Upper lobe of right lung (tissue), 1 donor: ENCODE measurements at regions not wholly inside any gene's neighbourhood (a gene's known extent, or its start where the extent isn't known, plus 50 kb on each side); places are given as distances from the start of the nearest gene placed in this dataset.

Source experiments
- ATAC-seq: fragments of 200-7000 bp; cut with Tn5 transposase; one replicate; pipeline ENCODE4 v1.9.1; 2020; ENCODE audit warnings: mild to moderate bottlenecking, moderate library complexity
- DNase-seq: peaks from one replicate; pipeline ENCODE4 v3.0.0-alpha.2; 2020
- H3K27ac ChIP-seq: fragments of 200-600 bp; one replicate; pipeline ENCODE4 v1.8.0; 2022
- H3K27me3 ChIP-seq: fragments of 200-600 bp; one replicate; pipeline ENCODE4 v1.8.0; 2022; ENCODE audit warnings: mild to moderate bottlenecking
- H3K36me3 ChIP-seq: fragments of 200-600 bp; one replicate; pipeline ENCODE4 v1.8.0; 2022
- H3K4me1 ChIP-seq: fragments of 200-600 bp; one replicate; pipeline ENCODE4 v1.8.0; 2022
- H3K4me3 ChIP-seq: fragments of 200-600 bp; one replicate; pipeline ENCODE4 v1.8.0; 2022; ENCODE audit warnings: mild to moderate bottlenecking
- H3K9me3 ChIP-seq: fragments of 200-600 bp; one replicate; pipeline ENCODE4 v1.8.0; 2022
- intact Hi-C: fragments of 100-400 bp; cut with DNase I; formaldehyde crosslinking; loops from one replicate; pipeline ENCODE4 v1.11.0; 2022
- TF ChIP-seq, protein P1 (sequence below): fragments of 200-600 bp; IDR thresholded peaks from one replicate; pipeline ENCODE4 v1.8.0; 2022; ENCODE audit warnings: antibody characterized with exemption
- donor health status: DM: no; HTN: yes; CAD: no; lungs with severe emphysema.

- no peak overlapping the region for H3K4me3 ChIP-seq
- DNase-seq, result no peak
- H3K4me1 ChIP-seq, result no peaks in the 10 kb centered on the region
- H3K9me3 ChIP-seq, result peaks cover 6% of the 10 kb centered on the region
- no peak for ATAC-seq
- TF ChIP-seq, protein P1, sequence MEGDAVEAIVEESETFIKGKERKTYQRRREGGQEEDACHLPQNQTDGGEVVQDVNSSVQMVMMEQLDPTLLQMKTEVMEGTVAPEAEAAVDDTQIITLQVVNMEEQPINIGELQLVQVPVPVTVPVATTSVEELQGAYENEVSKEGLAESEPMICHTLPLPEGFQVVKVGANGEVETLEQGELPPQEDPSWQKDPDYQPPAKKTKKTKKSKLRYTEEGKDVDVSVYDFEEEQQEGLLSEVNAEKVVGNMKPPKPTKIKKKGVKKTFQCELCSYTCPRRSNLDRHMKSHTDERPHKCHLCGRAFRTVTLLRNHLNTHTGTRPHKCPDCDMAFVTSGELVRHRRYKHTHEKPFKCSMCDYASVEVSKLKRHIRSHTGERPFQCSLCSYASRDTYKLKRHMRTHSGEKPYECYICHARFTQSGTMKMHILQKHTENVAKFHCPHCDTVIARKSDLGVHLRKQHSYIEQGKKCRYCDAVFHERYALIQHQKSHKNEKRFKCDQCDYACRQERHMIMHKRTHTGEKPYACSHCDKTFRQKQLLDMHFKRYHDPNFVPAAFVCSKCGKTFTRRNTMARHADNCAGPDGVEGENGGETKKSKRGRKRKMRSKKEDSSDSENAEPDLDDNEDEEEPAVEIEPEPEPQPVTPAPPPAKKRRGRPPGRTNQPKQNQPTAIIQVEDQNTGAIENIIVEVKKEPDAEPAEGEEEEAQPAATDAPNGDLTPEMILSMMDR, result no peak
- intact Hi-C loops, result no loop called here
- H3K36me3 ChIP-seq, result no peaks in the 10 kb centered on the region
- no peak overlapping the region for H3K27ac ChIP-seq
- no peaks in the 10 kb centered on the region for H3K27me3 ChIP-seq
Measured at GRCh38 chr3:192009903-192010302, 548.9 kb downstream of the PYDC2 start.

DNA sequence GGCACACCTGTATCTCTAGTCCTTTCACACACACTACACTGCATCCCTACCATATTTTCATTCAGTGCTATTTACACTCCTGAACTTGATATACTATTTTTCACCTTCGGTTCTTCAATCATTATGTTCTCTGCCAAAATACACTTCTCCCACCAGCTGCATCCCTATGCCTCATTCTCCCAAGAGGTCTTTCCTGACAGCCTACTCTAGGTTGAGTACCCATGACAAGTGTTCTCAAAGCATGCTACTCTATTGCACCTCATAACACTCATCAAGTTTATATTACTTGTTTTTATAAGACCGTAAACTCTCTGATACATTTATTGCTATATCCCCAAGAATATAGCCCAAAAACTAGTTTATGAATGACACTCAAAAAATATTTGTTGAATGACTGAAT lies 549.5 kb downstream of the PYDC2 start:
- Histone ChIP-seq H3K9me3 (peaks cover 6% of the 10 kb centered on the region), H3K4me3 (no peak overlapping the region), H3K4me1 (no peaks in the 10 kb centered on the region), H3K36me3 (no peaks in the 10 kb centered on the region), H3K27me3 (no peaks in the 10 kb centered on the region), H3K27ac (no peak overlapping the region)
- TF ChIP-seq, protein P1, result no peak
- DNase-seq (no peak), ATAC-seq (peak; percentile 77)
- intact Hi-C loops, result no loop called here

DNA sequence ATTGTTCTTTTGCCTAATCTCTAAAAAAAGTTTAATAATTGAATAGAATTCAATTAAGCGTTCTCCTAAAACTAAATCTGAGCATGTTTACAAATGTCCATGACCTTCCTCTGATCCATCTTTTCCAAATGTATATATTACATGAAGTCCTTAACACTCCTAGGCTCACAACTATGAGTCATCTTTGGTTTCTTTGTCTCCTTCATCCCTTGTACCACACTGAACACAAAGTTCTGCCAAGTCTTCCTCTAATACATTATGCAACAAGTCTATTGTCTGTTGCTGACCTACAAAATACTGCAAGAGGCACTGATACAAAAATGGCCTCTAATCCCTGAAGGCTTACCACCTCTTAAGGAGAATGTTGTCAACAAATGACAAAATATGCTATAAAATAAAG lies 550.2 kb downstream of the PYDC2 start:
- intact Hi-C loops, result no loop called here
- Histone ChIP-seq H3K36me3 (no peaks in the 10 kb centered on the region), H3K9me3 (peaks cover 6% of the 10 kb centered on the region), H3K4me1 (no peaks in the 10 kb centered on the region), H3K4me3 (no peak overlapping the region), H3K27ac (no peak overlapping the region), H3K27me3 (no peaks in the 10 kb centered on the region)
- DNase-seq, result no peak
- ATAC-seq, result no peak
- TF ChIP-seq, protein P1, result no peak

GRCh38 chr3:192013110-192013509 lies 552.1 kb downstream of the PYDC2 start:
- Histone ChIP-seq H3K27ac (no peak overlapping the region), H3K27me3 (no peaks in the 10 kb centered on the region), H3K4me1 (no peaks in the 10 kb centered on the region), H3K4me3 (no peak overlapping the region), H3K9me3 (peaks cover 6% of the 10 kb centered on the region), H3K36me3 (no peaks in the 10 kb centered on the region)
- DNase-seq (no peak), ATAC-seq (no peak)
- intact Hi-C loops, result no loop called here
- TF ChIP-seq, protein P1, result no peak

- Histone ChIP-seq H3K4me1 (no peaks in the 10 kb centered on the region), H3K9me3 (no peaks in the 10 kb centered on the region), H3K27ac (no peak overlapping the region), H3K4me3 (no peak overlapping the region), H3K36me3 (no peaks in the 10 kb centered on the region), H3K27me3 (no peaks in the 10 kb centered on the region)
- DNase-seq (no peak), ATAC-seq (no peak)
- TF ChIP-seq, protein P1, result no peak
- intact Hi-C loops, result no loop called here
Measured at GRCh38 chr3:192022412-192022811, 561.4 kb downstream of the PYDC2 start.

- Histone ChIP-seq H3K4me3 (no peak overlapping the region), H3K4me1 (no peaks in the 10 kb centered on the region), H3K27me3 (no peaks in the 10 kb centered on the region), H3K27ac (no peak overlapping the region), H3K36me3 (no peaks in the 10 kb centered on the region), H3K9me3 (no peaks in the 10 kb centered on the region)
- intact Hi-C loops, result no loop called here
- DNase-seq (no peak), ATAC-seq (no peak)
- TF ChIP-seq, protein P1, result no peak
Measured at GRCh38 chr3:192024751-192025150, 563.8 kb downstream of the PYDC2 start.
